Activated T-cell treated with anti-CD3 and anti-CD28 coated beads for 48 hours (primary cell): ENCODE measurements at regions not wholly inside any gene's neighbourhood (a gene's known extent, or its start where the extent isn't known, plus 50 kb on each side); places are given as distances from the start of the nearest gene placed in this dataset.

Experiments used
- DNase-seq: peaks from one replicate; pipeline ENCODE4 v3.0.0-alpha.2; 2020; ENCODE audit warnings: low read depth

- DNase-seq, result no peak
These were observed 123.6 kb upstream of the MSX1 start for GRCh38 chr4:4735870-4736269.

- DNase-seq, result no peak
These were observed 124.2 kb upstream of the MSX1 start for GRCh38 chr4:4735136-4735750.

- no peak for DNase-seq
These were observed 125.0 kb upstream of the MSX1 start for GRCh38 chr4:4734425-4734824.

GRCh38 chr4:4733663-4734062 is 125.8 kb upstream of the MSX1 start:
- no peak for DNase-seq

GRCh38 chr4:4730249-4730648 is 129.2 kb upstream of the MSX1 start:
- DNase-seq, result no peak

GRCh38 chr4:4729206-4729605 is 130.3 kb upstream of the MSX1 start:
- DNase-seq, result no peak

- no peak for DNase-seq
These were observed 131.9 kb upstream of the MSX1 start for GRCh38 chr4:4727536-4727935.

- DNase-seq, result no peak
These were observed 133.4 kb upstream of the MSX1 start for GRCh38 chr4:4726051-4726450.

GRCh38 chr4:4724321-4724720 is 135.1 kb upstream of the MSX1 start:
- no peak for DNase-seq

GRCh38 chr4:4721636-4722035 is 137.8 kb upstream of the MSX1 start:
- DNase-seq, result no peak

GRCh38 chr4:4720646-4721045 is 138.8 kb upstream of the MSX1 start:
- no peak for DNase-seq

GRCh38 chr4:4719436-4719835 is 140.0 kb upstream of the MSX1 start:
- no peak for DNase-seq

GRCh38 chr4:4717692-4718091 is 141.8 kb upstream of the MSX1 start:
- no peak for DNase-seq

GRCh38 chr4:4714331-4714730 is 145.1 kb upstream of the MSX1 start:
- no peak for DNase-seq

- no peak for DNase-seq
These were observed 146.5 kb upstream of the MSX1 start for GRCh38 chr4:4712800-4713528.

- no peak for DNase-seq
These were observed 147.6 kb upstream of the MSX1 start for GRCh38 chr4:4711902-4712301.

- no peak for DNase-seq
These were observed 149.7 kb upstream of the MSX1 start for GRCh38 chr4:4709736-4710135.

- no peak for DNase-seq
These were observed 155.2 kb upstream of the MSX1 start for GRCh38 chr4:4704267-4704666.

GRCh38 chr4:4697584-4697983 is 155.7 kb upstream of the STX18 start:
- DNase-seq, result no peak

- DNase-seq, result no peak
These were observed 154.7 kb upstream of the STX18 start for GRCh38 chr4:4696530-4696929.

GRCh38 chr4:4695497-4695896 is 153.6 kb upstream of the STX18 start:
- no peak for DNase-seq

- no peak for DNase-seq
These were observed 153.0 kb upstream of the STX18 start for GRCh38 chr4:4694827-4695226.

GRCh38 chr4:4694296-4694772 is 152.5 kb upstream of the STX18 start:
- no peak for DNase-seq

- DNase-seq, result no peak
These were observed 152.0 kb upstream of the STX18 start for GRCh38 chr4:4693755-4694295.
